Astrocyte of the spinal cord (primary cell): ENCODE measurements at regions not wholly inside any gene's neighbourhood (a gene's known extent, or its start where the extent isn't known, plus 50 kb on each side); places are given as distances from the start of the nearest gene placed in this dataset.

ENCODE experiments used
- DNase-seq: peaks from one replicate; pipeline ENCODE4 v3.0.0; 2011; ENCODE audit warnings: low read depth, low spot score
- H3K4me3 ChIP-seq: 2 replicates; pipeline ENCODE4 v1.5.1; 2011; ENCODE audit warnings: low read depth, mild to moderate bottlenecking, low read length, moderate library complexity
- in situ Hi-C: cut with HindIII; loops from 2 replicates; pipeline ENCODE4 v1.10.0; 2017; ENCODE audit warnings: low sequenced_read_pairs
- TF ChIP-seq, protein P1 (sequence below): IDR thresholded peaks from 2 replicates; pipeline ENCODE4 v1.5.1; 2012; ENCODE audit warnings: low read depth, mild to moderate bottlenecking, low read length, inconsistent platforms

DNA sequence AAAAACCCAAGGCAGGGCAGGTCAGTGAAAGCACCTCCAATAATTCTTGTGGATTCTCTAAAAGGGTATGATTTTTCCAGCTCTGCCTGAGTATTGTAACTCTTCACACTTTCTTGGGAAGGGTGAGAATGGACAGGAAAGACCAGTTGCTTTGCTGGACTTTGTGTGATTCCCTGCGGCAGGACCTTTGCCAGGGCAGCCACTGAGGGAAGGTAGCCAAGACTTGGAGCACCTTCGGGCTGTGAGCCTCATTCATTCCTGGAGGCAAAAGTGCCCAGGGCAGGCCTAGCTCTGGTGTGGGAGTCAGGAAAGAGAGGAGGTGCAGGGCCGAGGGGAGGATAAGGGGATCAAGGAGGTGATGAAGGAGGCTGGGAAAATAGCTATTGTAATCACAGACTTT is 80.2 kb downstream of the VCPKMT start:
- in situ Hi-C loops, result no loop called here
- H3K4me3 ChIP-seq, result no peak overlapping the region
- no peak for DNase-seq
- TF ChIP-seq, protein P1, sequence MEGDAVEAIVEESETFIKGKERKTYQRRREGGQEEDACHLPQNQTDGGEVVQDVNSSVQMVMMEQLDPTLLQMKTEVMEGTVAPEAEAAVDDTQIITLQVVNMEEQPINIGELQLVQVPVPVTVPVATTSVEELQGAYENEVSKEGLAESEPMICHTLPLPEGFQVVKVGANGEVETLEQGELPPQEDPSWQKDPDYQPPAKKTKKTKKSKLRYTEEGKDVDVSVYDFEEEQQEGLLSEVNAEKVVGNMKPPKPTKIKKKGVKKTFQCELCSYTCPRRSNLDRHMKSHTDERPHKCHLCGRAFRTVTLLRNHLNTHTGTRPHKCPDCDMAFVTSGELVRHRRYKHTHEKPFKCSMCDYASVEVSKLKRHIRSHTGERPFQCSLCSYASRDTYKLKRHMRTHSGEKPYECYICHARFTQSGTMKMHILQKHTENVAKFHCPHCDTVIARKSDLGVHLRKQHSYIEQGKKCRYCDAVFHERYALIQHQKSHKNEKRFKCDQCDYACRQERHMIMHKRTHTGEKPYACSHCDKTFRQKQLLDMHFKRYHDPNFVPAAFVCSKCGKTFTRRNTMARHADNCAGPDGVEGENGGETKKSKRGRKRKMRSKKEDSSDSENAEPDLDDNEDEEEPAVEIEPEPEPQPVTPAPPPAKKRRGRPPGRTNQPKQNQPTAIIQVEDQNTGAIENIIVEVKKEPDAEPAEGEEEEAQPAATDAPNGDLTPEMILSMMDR, result no peak

DNA sequence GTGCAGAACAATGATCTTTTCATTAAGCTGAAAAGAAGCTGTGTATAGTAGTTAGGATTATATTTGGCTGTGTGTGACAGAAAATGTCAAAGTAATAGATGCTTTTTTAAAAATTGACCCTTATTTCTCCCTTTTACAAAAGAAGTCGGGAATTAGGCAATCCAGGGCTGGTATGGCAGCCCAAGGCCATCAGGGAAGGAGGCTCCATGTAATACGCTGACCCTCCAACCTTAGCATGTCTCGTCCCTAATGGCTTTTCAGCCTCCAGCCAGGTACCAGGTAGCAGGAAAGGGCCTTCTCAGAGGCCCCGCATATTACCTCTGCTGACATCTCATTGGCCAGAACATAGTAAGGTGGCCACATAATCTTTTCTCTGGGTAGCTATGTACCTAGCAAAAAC is 79.7 kb downstream of the VCPKMT start:
- no peak for DNase-seq
- H3K4me3 ChIP-seq, result no peak overlapping the region
- in situ Hi-C loops, result no loop called here
- TF ChIP-seq, protein P1, result no peak

DNA sequence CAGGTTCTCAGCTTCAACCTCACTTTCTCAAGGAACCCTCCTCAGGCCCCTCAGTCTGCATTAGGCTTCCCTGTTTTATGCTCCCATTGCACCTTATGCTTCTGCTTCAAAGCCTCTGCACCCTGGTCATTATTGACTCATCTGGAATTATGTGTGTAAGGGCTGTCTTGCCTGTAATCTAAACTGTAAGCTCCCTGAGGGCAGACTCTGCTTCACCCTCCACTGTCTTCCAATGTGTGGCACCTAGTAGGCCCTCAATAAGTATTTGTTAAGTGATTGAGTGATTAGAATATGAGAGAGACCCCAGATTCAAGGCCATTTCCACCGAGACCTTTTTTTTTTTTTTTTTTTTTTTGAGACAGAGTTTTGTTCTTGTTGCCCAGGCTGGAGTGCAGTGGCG is 79.1 kb downstream of the VCPKMT start:
- DNase-seq, result no peak
- in situ Hi-C loops, result no loop called here
- H3K4me3 ChIP-seq, result no peak overlapping the region
- TF ChIP-seq, protein P1, result no peak

DNA sequence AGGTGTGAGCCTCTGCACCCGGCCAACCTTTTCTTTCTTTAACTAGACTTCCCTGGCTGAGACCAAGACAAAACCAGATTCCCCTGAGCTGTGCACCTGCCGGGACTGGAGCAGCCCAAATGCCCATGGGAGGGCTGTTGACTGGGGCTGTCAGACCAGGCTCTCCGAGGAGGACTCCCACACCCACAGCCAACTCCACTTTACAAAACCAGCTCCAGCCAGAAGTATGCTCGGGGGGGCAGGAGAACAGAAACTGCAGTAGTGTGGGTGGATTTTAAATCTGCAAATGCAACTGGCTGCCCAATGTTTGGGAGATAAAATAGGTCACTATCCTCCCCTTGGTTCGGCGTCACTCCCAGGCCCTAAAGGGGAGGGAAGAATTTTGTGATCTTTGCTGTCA is 78.5 kb downstream of the VCPKMT start:
- TF ChIP-seq, protein P1, result no peak
- in situ Hi-C loops, result no loop called here
- no peak for DNase-seq
- H3K4me3 ChIP-seq, result no peak overlapping the region

DNA sequence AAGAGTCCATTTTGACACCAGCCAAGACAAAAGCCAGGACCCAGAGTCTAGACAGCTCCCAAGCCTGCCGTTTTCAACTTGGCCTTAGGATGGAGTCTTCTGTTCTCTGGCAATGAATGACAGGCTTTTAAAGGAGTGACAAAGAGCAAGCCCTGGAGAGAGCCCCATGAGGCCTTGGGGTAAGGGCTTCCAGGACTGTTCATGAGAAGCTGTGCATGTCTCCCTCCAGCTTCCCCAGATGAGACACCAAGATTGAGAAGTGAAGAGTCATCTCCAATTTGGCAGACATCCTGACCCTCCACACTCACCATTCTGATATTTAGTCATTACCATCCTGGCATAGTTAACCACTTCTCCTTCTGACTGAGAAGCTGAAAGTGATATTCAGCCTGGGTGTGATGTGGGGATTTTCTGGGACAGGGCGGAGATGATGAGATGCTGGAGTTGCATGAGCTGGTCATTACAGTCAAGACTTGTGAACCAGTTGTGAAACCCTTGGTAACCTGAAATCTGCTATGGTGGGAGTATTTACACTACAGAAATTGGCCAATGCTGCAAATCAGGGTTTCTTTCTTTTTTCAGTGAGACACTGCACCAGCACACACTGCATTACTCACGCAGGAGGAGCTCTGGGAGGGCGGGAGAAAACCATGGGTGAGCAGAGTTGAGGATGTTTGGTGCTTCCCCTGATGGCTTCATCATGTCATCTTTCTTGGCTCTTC is 77.8 kb downstream of the VCPKMT start:
- no peak overlapping the region for H3K4me3 ChIP-seq
- peak; percentile 93 for DNase-seq
- in situ Hi-C loops, result no loop called here
- TF ChIP-seq, protein P1, result no peak

DNA sequence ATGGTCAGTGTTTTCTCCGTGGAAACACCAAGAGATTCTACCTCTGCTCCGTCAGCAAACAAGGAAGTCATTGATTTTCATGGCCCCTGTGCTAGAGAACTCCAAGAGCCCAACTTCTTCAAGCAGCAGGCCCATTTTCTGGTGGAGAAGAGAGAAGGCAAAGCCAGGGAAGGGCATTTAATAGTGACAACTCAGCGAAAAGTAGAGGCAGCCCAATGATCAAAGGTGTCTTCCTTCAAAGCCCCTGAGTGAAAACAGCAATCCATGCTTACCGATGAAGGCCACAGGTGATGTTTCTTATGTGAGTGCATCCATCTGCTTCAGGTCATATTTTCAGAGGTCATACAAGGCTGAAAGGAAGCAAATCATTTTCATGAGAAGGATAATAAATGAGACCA is 77.3 kb downstream of the VCPKMT start:
- TF ChIP-seq, protein P1, result no peak
- DNase-seq, result no peak
- H3K4me3 ChIP-seq, result no peak overlapping the region
- in situ Hi-C loops, result no loop called here
